ENCODE measurements at regions not wholly inside any gene's neighbourhood (a gene's known extent, or its start where the extent isn't known, plus 50 kb on each side); places are given as distances from the start of the nearest gene placed in this dataset.

DNA sequence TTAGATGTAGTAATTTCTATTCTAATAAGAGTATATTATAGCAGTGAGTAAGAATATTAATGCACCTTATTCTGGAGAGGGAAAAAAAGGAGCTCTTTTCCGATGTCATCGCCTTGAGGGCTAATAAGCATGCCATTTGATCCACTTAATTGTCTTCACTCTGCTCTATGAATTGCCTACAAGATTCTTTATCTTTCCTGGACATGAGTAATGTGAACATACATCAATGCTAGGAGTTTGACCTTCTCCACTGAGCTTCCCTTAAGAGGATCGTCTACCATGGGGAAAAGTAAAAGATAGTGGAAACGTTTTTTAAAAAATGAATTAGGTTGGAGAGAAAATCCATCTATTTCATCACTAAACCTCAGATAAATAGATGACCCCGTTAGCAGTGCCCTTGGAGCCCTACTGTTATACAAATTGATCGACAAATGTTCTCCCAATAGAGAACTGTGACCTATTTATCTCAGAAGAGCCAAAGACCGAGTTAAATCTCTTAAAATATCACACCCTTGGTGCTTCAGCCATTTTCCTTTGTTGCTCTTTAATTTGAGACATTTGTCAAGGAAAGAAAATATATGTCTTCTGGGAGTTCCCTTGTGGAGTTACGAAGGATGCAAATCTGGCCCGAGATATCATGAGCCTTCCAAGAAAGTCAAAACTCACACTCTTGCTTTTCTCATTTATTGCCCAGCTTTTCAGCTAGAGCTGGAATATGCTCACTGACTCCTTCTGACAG is 898.5 kb downstream of the KCNJ2 start:
- no peak for DNase-seq (ENCODE audit: insufficient read length, low spot score)
- no peak for FAIRE-seq
- TF ChIP-seq POLR2A (IDR thresholded peaks at IDR 0.05; ENCODE audit: low read depth, low read length): no peak

DNA sequence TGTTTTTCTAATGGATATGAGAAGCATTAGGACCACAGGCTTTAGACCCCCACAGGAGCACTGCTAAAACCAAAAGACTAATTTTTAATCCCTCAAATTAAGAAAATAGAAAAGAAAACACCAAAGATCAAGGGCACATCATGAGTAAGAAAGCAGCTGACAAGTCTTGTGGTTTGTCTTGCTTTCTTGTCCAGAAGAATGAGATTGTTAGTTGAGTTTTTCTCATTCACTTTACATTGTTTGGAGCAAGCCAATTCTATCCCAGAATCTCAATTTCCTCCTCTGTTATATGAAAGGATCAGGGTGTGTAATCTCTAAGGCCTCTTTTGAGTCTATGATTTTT is 899.0 kb downstream of the KCNJ2 start:
- no peak for FAIRE-seq

DNA sequence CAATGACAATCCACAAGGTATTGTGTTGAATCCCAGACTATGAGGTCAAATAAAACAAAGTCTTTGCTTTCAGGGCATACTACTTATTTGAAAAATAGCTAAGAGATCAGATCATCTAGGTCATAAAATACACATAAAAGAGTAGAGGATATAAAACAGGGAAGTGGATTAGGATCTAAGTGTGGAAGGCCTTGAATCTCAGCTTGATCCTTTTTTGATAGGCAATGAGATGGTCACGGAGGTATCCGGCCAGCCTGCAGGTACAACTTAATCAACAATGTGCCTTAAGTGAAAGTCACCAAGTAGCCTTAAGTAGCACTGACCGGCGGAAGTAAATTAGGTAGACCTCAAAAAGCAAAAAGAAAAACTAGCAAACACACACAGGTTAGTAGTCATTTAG is 901.7 kb downstream of the KCNJ2 start:
- TF ChIP-seq SPI1 (IDR thresholded peaks at IDR 0.05; ENCODE audit: low read depth, low read length): no peak
- FAIRE-seq (no peak), DNase-seq (ENCODE audit: insufficient read length, low spot score) (no peak)

More for the DNA sequence above, 899.0 kb downstream of the KCNJ2 start:
- DNase-seq (ENCODE audit: insufficient read length, low spot score): no peak
- TF ChIP-seq PAX5 (IDR thresholded peaks at IDR 0.05; ENCODE audit: insufficient read depth, low read length, severe bottlenecking) (no peak), POLR2A (IDR thresholded peaks at IDR 0.05; ENCODE audit: low read depth, low read length) (no peak), POU2F2 (IDR thresholded peaks at IDR 0.05; ENCODE audit: low read depth, low read length) (no peak), SPI1 (IDR thresholded peaks at IDR 0.05; ENCODE audit: low read depth, low read length) (no peak), POLR2AphosphoS5 (IDR thresholded peaks at IDR 0.05; ENCODE audit: low read depth, low read length) (no peak), TAF1 (IDR thresholded peaks at IDR 0.05; ENCODE audit: low read depth, low read length) (no peak)

DNA sequence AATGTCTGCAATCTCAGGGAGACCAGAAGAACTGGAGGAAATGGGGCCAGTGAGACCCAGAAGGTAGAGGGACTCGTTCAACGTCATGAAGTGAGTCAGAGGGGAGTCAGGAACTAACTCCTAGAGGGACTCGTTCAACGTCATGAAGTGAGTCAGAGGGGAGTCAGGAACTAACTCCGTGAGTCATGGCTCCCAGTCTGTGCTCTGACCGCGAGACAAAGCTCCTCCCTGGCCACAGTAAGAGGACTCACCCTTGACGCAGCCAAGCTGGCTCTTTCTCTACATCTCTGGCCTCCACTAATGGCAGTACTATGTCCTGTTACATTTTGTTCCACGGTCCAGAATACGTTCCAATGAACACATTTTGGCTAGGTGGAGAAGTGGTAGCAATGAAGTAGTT is 902.5 kb downstream of the KCNJ2 start:
- no peak for DNase-seq (ENCODE audit: insufficient read length, low spot score)
- TF ChIP-seq SPI1 (IDR thresholded peaks at IDR 0.05; ENCODE audit: low read depth, low read length): no peak
- no peak for TF ChIP-seq TAF1 (IDR thresholded peaks at IDR 0.05; ENCODE audit: low read depth, low read length)
- no peak for TF ChIP-seq POLR2A (IDR thresholded peaks at IDR 0.05; ENCODE audit: low read depth, low read length)
- no peak for TF ChIP-seq POLR2AphosphoS5 (IDR thresholded peaks at IDR 0.05; ENCODE audit: low read depth, low read length)
- no peak for TF ChIP-seq PAX5 (IDR thresholded peaks at IDR 0.05; ENCODE audit: insufficient read depth, low read length, severe bottlenecking)
- no peak for TF ChIP-seq POU2F2 (IDR thresholded peaks at IDR 0.05; ENCODE audit: low read depth, low read length)
- FAIRE-seq: no peak

DNA sequence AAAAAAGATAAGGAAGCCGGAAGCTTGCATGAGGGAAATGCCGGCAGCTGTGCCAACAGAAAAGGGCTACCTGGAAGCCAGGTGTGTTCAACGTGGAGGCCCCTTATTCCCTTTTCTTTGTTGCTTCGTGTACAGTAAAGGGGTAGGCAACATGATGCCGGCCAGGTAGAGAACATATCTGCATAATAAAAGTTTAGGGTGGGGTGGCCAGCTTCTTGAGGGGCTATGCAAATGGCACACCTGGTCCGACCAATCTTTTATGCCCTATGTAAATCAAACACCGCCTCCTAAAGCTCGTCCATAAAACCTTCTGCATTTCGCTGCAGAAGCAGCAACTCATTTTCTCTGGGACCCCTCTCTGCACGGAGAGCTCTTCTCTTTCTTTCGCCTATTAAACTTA is 911.6 kb downstream of the KCNJ2 start:
- DNase-seq (ENCODE audit: insufficient read length, low spot score): no peak
- no peak for TF ChIP-seq PAX5 (IDR thresholded peaks at IDR 0.05; ENCODE audit: insufficient read depth, low read length, severe bottlenecking)
- TF ChIP-seq SPI1 (IDR thresholded peaks at IDR 0.05; ENCODE audit: low read depth, low read length): no peak
- no peak for TF ChIP-seq TAF1 (IDR thresholded peaks at IDR 0.05; ENCODE audit: low read depth, low read length)
- no peak for TF ChIP-seq POU2F2 (IDR thresholded peaks at IDR 0.05; ENCODE audit: low read depth, low read length)
- no peak for TF ChIP-seq POLR2A (IDR thresholded peaks at IDR 0.05; ENCODE audit: low read depth, low read length)
- TF ChIP-seq POLR2AphosphoS5 (IDR thresholded peaks at IDR 0.05; ENCODE audit: low read depth, low read length): no peak
- no peak for FAIRE-seq

DNA sequence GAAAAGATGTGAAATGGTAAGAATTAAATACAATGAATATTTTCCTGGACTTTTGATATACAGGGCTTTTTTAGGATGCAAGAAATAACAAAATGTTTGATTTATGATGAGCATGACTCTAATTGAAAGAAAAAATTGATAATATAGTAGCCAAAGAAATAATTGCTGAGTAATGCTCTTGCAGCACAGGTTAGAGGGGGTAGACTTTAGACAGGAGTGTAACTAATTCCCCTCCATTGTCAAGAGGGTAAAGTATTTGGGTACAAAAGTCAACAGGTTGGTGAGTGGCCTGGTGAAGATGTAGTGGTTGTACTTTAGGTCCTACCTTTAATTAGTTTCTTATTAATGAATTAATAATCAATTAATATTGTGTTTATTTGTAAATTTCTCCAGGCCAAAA is 912.3 kb downstream of the KCNJ2 start:
- FAIRE-seq: no peak
- no peak for DNase-seq (ENCODE audit: insufficient read length, low spot score)
- no peak for TF ChIP-seq POLR2AphosphoS5 (IDR thresholded peaks at IDR 0.05; ENCODE audit: low read depth, low read length)
- no peak for TF ChIP-seq POU2F2 (IDR thresholded peaks at IDR 0.05; ENCODE audit: low read depth, low read length)
- no peak for TF ChIP-seq TAF1 (IDR thresholded peaks at IDR 0.05; ENCODE audit: low read depth, low read length)
- TF ChIP-seq POLR2A (IDR thresholded peaks at IDR 0.05; ENCODE audit: low read depth, low read length): no peak
- no peak for TF ChIP-seq PAX5 (IDR thresholded peaks at IDR 0.05; ENCODE audit: insufficient read depth, low read length, severe bottlenecking)
- no peak for TF ChIP-seq SPI1 (IDR thresholded peaks at IDR 0.05; ENCODE audit: low read depth, low read length)

DNA sequence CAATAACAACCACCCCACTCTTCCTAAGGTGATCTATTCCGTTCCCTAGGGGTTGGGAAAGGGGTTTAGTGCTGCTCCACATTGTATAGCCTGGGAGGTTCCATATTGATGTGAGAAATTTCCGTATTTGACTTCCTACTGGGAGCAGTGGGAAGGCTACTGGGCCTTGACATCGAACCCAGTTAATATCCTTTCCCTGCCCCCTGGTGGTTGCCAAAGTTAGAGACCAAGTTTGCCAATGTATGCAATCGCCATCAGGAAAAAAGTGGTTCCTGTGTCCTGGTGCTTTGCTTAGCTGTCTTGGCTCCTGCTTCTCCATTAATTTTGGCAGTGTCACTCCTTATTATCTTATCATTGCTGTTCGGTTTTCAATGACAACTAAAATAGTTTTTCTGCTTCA is 914.9 kb downstream of the KCNJ2 start:
- TF ChIP-seq POU2F2 (IDR thresholded peaks at IDR 0.05; ENCODE audit: low read depth, low read length) (no peak), POLR2AphosphoS5 (IDR thresholded peaks at IDR 0.05; ENCODE audit: low read depth, low read length) (no peak), SPI1 (IDR thresholded peaks at IDR 0.05; ENCODE audit: low read depth, low read length) (no peak), TAF1 (IDR thresholded peaks at IDR 0.05; ENCODE audit: low read depth, low read length) (no peak), PAX5 (IDR thresholded peaks at IDR 0.05; ENCODE audit: insufficient read depth, low read length, severe bottlenecking) (no peak), POLR2A (IDR thresholded peaks at IDR 0.05; ENCODE audit: low read depth, low read length) (no peak)
- DNase-seq (ENCODE audit: insufficient read length, low spot score) (no peak), FAIRE-seq (no peak)

DNA sequence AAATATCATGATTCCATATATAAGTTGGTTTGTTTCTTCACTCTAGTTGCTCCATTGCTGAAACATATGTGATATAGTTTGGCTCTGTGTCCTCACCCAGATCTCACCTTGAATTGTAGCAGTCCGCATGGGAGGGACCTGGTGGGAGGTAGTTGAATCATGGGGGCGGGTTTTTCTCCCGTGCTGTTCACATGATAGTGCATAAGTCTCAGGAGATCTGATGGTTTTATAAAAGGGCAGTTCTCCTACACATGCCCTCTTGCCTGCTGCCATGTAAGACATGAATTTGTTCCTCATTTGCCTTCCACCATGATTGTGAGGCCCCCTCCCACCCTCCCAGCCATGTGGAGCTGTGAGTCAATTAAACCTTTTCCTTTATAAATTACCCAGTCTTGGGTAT is 915.5 kb downstream of the KCNJ2 start:
- DNase-seq (ENCODE audit: insufficient read length, low spot score) (no peak), FAIRE-seq (no peak)
- TF ChIP-seq SPI1 (IDR thresholded peaks at IDR 0.05; ENCODE audit: low read depth, low read length) (no peak), POU2F2 (IDR thresholded peaks at IDR 0.05; ENCODE audit: low read depth, low read length) (no peak), POLR2A (IDR thresholded peaks at IDR 0.05; ENCODE audit: low read depth, low read length) (no peak), PAX5 (IDR thresholded peaks at IDR 0.05; ENCODE audit: insufficient read depth, low read length, severe bottlenecking) (no peak), POLR2AphosphoS5 (IDR thresholded peaks at IDR 0.05; ENCODE audit: low read depth, low read length) (no peak), TAF1 (IDR thresholded peaks at IDR 0.05; ENCODE audit: low read depth, low read length) (no peak)

DNA sequence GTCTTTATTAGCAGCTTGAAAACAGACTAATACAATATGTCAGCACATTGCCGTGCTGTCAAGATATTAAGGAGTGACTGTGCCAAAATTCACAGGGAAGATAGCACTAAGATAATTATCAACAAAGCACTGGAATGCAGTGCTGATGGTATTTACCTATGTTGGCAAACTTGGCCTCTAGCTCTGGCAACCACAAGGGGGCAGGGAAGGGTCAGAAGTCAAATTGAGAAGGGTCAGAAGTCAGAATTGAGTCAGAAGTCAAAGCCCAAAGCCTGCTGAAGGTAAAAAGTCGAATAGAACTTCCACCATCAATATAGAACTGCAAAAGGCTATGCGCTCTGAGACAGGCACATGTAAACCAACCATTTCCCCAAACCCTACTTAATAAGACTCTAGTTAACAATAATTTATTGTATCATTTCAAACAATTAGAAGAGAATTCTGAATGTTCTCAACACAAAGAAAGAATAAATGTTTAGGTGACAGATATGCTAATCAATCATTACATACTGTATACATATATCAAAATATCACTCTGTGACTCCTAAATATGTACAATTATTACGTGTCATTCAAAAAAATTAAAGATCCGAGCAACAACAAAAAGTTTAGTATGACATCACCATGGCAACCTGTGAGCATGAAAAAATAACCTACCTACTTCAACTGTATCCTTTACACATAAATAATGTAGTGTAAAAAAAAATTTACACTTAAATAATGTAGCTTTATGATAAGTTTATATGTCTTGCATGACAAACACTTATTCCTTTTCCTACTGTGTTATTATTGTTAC is 916.1 kb downstream of the KCNJ2 start:
- DNase-seq (ENCODE audit: insufficient read length, low spot score) (peak; percentile 0), FAIRE-seq (no peak)
- no peak for TF ChIP-seq TAF1 (IDR thresholded peaks at IDR 0.05; ENCODE audit: low read depth, low read length)

DNA sequence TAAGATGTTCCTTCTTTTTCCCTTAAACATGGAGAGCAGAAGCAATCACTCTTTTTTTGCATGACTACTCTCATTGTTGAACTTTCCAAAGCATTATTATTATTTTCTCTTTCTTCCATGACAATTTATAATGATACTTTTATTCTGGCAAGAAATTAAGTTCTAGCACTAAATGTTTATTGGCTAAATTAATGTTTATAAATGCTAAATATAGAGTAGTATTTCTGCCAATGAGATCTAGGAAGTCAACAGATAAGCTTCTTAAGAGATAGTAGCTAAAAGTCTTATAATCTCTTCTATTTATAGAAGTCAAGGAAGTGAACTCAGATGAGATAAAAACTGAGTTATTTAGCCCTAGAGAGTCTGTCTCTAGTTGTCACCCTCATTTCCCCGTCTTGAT is 920.1 kb downstream of the KCNJ2 start:
- TF ChIP-seq SPI1 (IDR thresholded peaks at IDR 0.05; ENCODE audit: low read depth, low read length) (no peak), POU2F2 (IDR thresholded peaks at IDR 0.05; ENCODE audit: low read depth, low read length) (no peak), POLR2AphosphoS5 (IDR thresholded peaks at IDR 0.05; ENCODE audit: low read depth, low read length) (no peak), POLR2A (IDR thresholded peaks at IDR 0.05; ENCODE audit: low read depth, low read length) (no peak), PAX5 (IDR thresholded peaks at IDR 0.05; ENCODE audit: insufficient read depth, low read length, severe bottlenecking) (no peak), TAF1 (IDR thresholded peaks at IDR 0.05; ENCODE audit: low read depth, low read length) (no peak)
- FAIRE-seq (no peak), DNase-seq (ENCODE audit: insufficient read length, low spot score) (no peak)
